GM23338 (cell line): ENCODE measurements at regions not wholly inside any gene's neighbourhood (a gene's known extent, or its start where the extent isn't known, plus 50 kb on each side); places are given as distances from the start of the nearest gene placed in this dataset.
"Not testable (repeated sequence)": the region's sequence is repeated elsewhere in the genome, so short reads cannot be mapped to it uniquely, and the experiment has no call there.

Experiments used
- ATAC-seq: fragments of 200-7000 bp; cut with Tn5 transposase; 3 replicates; pipeline ENCODE4 v1.9.1; 2020
- DNase-seq: peaks from one replicate; pipeline ENCODE4 v3.0.0-alpha.2; 2015; ENCODE audit warnings: low spot score
- H2AFZ ChIP-seq: fragments of 200-600 bp; sonication (generic); 2 replicates; pipeline ENCODE4 v1.8.0; 2016; ENCODE audit warnings: antibody characterized with exemption, mild to moderate bottlenecking, moderate library complexity
- H3F3A ChIP-seq: fragments of 200-600 bp; sonication (generic); replicated peaks from 2 replicates; pipeline ENCODE4 v1.8.0; 2017; ENCODE audit warnings: antibody characterized with exemption, mixed run types, low read depth
- H3K27ac ChIP-seq: fragments of 200-600 bp; sonication (generic); 2 replicates; pipeline ENCODE4 v1.6.1; 2016; ENCODE audit warnings: low read depth
- H3K27me3 ChIP-seq: fragments of 200-600 bp; sonication (generic); 2 replicates; pipeline ENCODE4 v1.8.0; 2016; ENCODE audit warnings: mild to moderate bottlenecking, mixed run types, moderate library complexity; ENCODE audit not compliant: insufficient read depth
- H3K36me3 ChIP-seq: fragments of 200-600 bp; sonication (generic); 2 replicates; pipeline ENCODE4 v1.8.0; 2016; ENCODE audit warnings: mild to moderate bottlenecking; ENCODE audit not compliant: insufficient read depth
- H3K4me1 ChIP-seq: fragments of 200-600 bp; sonication (generic); 2 replicates; pipeline ENCODE4 v1.8.0; 2016; ENCODE audit warnings: mild to moderate bottlenecking, moderate library complexity; ENCODE audit not compliant: insufficient read depth
- H3K4me2 ChIP-seq: fragments of 200-600 bp; sonication (generic); 2 replicates; pipeline ENCODE4 v1.7.1; 2017; ENCODE audit warnings: mixed run types
- H3K4me3 ChIP-seq: fragments of 200-600 bp; sonication (generic); 2 replicates; pipeline ENCODE4 v1.6.1; 2016; ENCODE audit warnings: mixed run types
- H3K79me2 ChIP-seq: fragments of 200-600 bp; sonication (generic); replicated peaks from 2 replicates; pipeline ENCODE4 v1.8.0; 2017; ENCODE audit warnings: mild to moderate bottlenecking; ENCODE audit not compliant: insufficient read depth
- H3K9me2 ChIP-seq: fragments of 200-600 bp; sonication (generic); 2 replicates; pipeline ENCODE4 v1.8.0; 2017; ENCODE audit not compliant: insufficient read depth
- H4K20me1 ChIP-seq: fragments of 200-600 bp; sonication (generic); replicated peaks from 2 replicates; pipeline ENCODE4 v1.8.0; 2017; ENCODE audit warnings: mild to moderate bottlenecking; ENCODE audit not compliant: insufficient read depth
- H3K27ac Mint-ChIP-seq: 2 replicates; pipeline ENCODE4 v1.8.0; 2020; ENCODE audit warnings: inconsistent platforms, mild to moderate bottlenecking, moderate library complexity, mixed read lengths
- H3K27me3 Mint-ChIP-seq: 3 replicates; pipeline ENCODE4 v1.8.0; 2022; ENCODE audit warnings: low read depth, mild to moderate bottlenecking, moderate library complexity, mixed read lengths, inconsistent platforms; ENCODE audit not compliant: insufficient read depth, poor library complexity
- H3K36me3 Mint-ChIP-seq: 3 replicates; pipeline ENCODE4 v1.8.0; 2021; ENCODE audit warnings: low read depth, mild to moderate bottlenecking, inconsistent platforms, moderate library complexity, mixed read lengths
- H3K4me1 Mint-ChIP-seq: 3 replicates; pipeline ENCODE4 v1.8.0; 2020; ENCODE audit warnings: mild to moderate bottlenecking, inconsistent platforms, mixed read lengths
- H3K4me3 Mint-ChIP-seq: 3 replicates; pipeline ENCODE4 v1.8.0; 2021; ENCODE audit warnings: moderate library complexity, mild to moderate bottlenecking, inconsistent platforms, mixed read lengths
- H3K9me3 Mint-ChIP-seq: 3 replicates; pipeline ENCODE4 v1.8.0; 2020; ENCODE audit warnings: moderate library complexity, mild to moderate bottlenecking, inconsistent platforms, mixed read lengths

DNA sequence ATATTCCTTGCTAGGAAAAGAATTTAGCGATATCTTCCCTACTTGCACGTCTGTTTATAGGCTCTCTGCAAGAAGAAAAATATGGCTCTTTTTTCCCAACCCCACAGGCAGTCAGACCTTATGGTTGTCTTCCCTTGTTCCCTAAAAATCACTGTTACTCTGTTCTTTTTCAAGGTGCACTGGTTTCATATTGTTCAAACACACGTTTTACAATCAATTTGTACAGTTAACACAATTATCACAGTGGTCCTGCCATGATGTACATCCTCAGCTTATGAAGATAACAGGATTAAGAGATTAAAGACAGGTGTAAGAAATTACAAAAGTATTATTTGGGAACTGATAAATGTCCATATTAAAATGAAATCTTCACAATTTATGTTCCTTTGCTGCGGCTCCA lies 51.7 kb upstream of the MORC3 start:
- not testable (repeated sequence) for H2AFZ ChIP-seq, H3K27me3 Mint-ChIP-seq, H3K79me2 ChIP-seq, H3K4me1 ChIP-seq, H3K27ac ChIP-seq, H3K4me3 ChIP-seq, H3K4me3 Mint-ChIP-seq, ATAC-seq, H3K4me2 ChIP-seq, H3K36me3 Mint-ChIP-seq, H3K27ac Mint-ChIP-seq, H3F3A ChIP-seq, H3K4me1 Mint-ChIP-seq, H3K27me3 ChIP-seq, DNase-seq, H3K36me3 ChIP-seq, H3K9me2 ChIP-seq, H3K9me3 Mint-ChIP-seq, H4K20me1 ChIP-seq
